Activated B cell treated with CpG ODN at 0.5 μM for 24 hours (primary cell): ENCODE measurements at regions not wholly inside any gene's neighbourhood (a gene's known extent, or its start where the extent isn't known, plus 50 kb on each side); places are given as distances from the start of the nearest gene placed in this dataset.

ENCODE experiments used
- ATAC-seq: fragments of 200-7000 bp; cut with Tn5 transposase; one replicate; pipeline ENCODE4 v1.10.0; 2021; ENCODE audit warnings: low read depth, mild to moderate bottlenecking, moderate library complexity
- CTCF ChIA-PET: fragments of 350-600 bp; sonication (Branson Sonifier 250); formaldehyde crosslinking; loops from one replicate; lab custom pipeline; 2021; ENCODE audit warnings: antibody characterized with exemption; lab: Charles Lee
- POLR2A ChIA-PET: fragments of 350-600 bp; sonication (Branson Sonifier 250); formaldehyde crosslinking; loops from one replicate; lab custom pipeline; 2021; ENCODE audit warnings: antibody characterized with exemption; lab: Charles Lee
- DNase-seq: peaks from one replicate; pipeline ENCODE4 v3.0.0; 2022
- H3K27ac Mint-ChIP-seq: one replicate; pipeline ENCODE4 v1.8.0; 2020; ENCODE audit warnings: mixed read lengths
- H3K27me3 Mint-ChIP-seq: one replicate; pipeline ENCODE4 v1.8.0; 2021; ENCODE audit warnings: mixed read lengths
- H3K36me3 Mint-ChIP-seq: one replicate; pipeline ENCODE4 v1.8.0; 2021; ENCODE audit warnings: low read depth, mixed read lengths
- H3K4me1 Mint-ChIP-seq: one replicate; pipeline ENCODE4 v1.8.0; 2021; ENCODE audit warnings: mixed read lengths
- H3K4me3 Mint-ChIP-seq: one replicate; pipeline ENCODE4 v1.8.0; 2020; ENCODE audit warnings: mild to moderate bottlenecking, mixed read lengths
- H3K9me3 Mint-ChIP-seq: one replicate; pipeline ENCODE4 v1.8.0; 2020; ENCODE audit warnings: mixed read lengths
- intact Hi-C: fragments of 100-400 bp; cut with micrococcal nuclease; formaldehyde crosslinking; loops from one replicate; pipeline ENCODE4 v1.15.1; 2024
- TF ChIP-seq, protein P1 (sequence below): fragments of 200-600 bp; IDR thresholded peaks from one replicate; pipeline ENCODE4 v1.8.0; 2022; ENCODE audit warnings: antibody characterized with exemption, mild to moderate bottlenecking

DNA sequence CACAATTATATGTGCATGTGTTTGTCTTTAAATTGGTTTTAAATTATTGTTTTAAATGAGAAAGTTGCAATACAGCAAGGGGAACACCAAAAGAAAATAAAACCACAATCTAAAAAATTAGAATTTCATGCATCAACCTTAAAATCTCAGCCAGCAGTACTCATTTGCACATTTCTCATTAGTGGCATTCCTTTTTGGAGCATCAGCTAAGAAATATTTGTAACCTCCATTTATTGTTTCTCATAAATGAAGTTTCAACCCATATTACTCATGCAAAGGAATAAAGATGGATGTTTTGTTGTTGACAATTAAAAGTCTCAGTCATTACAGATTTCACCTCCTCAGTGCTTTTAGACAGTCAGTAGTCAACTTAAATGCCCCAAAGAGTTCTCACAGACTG lies 160.1 kb downstream of the TBX15 start:
- peaks cover 7% of the 10 kb centered on the region for H3K9me3 Mint-ChIP-seq
- no peaks in the 10 kb centered on the region for H3K4me1 Mint-ChIP-seq
- CTCF ChIA-PET = no interaction called here
- DNase-seq (no peak), ATAC-seq (no peak)
- H3K4me3 Mint-ChIP-seq = no peak overlapping the region
- no peaks in the 10 kb centered on the region for H3K27me3 Mint-ChIP-seq
- POLR2A ChIA-PET = no interaction called here
- TF ChIP-seq, protein P1, sequence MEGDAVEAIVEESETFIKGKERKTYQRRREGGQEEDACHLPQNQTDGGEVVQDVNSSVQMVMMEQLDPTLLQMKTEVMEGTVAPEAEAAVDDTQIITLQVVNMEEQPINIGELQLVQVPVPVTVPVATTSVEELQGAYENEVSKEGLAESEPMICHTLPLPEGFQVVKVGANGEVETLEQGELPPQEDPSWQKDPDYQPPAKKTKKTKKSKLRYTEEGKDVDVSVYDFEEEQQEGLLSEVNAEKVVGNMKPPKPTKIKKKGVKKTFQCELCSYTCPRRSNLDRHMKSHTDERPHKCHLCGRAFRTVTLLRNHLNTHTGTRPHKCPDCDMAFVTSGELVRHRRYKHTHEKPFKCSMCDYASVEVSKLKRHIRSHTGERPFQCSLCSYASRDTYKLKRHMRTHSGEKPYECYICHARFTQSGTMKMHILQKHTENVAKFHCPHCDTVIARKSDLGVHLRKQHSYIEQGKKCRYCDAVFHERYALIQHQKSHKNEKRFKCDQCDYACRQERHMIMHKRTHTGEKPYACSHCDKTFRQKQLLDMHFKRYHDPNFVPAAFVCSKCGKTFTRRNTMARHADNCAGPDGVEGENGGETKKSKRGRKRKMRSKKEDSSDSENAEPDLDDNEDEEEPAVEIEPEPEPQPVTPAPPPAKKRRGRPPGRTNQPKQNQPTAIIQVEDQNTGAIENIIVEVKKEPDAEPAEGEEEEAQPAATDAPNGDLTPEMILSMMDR = no peak
- no peaks in the 10 kb centered on the region for H3K36me3 Mint-ChIP-seq
- intact Hi-C loops = no loop called here
- H3K27ac Mint-ChIP-seq = no peak overlapping the region

DNA sequence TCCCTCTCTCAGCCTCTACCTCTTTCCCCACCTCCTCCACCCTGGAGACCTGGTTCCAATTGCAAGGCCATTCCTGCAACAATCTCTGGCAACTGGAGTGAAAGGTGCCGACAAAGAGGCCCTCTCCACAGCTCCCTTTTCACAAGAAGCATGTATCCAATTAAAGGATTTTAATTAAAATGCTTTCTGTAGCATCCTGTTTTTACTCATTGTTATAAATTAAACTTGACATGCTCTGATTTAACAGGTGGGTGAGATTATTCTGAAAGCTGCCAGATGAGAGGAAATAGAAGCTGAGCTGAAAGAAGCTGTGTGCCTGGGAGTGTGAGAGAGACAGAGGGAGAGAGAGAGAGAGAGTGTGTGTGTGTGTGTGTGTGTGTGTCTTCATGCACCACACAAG lies 160.5 kb downstream of the TBX15 start:
- POLR2A ChIA-PET = no interaction called here

DNA sequence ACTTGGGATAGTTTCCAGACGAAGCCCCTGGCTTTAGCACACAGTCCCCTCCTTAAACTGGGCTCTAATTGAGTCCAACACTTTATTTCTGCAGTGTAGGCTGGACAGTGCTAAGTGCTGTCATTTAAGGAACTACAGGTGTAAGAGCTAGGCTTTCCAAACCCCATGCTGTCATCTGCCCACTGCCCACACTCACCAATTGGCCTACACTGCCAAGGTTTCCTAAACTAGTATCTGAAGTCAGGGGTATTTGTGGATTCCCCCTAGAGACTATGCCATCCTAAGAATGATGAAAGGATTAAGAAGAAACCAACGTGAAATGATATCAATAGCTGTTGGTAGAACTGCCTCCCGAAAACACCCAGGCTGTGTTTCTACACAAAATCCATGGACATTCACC lies 160.9 kb downstream of the TBX15 start:
- Mint-ChIP-seq H3K27ac (no peak overlapping the region), H3K9me3 (peaks cover 7% of the 10 kb centered on the region), H3K4me3 (no peak overlapping the region), H3K4me1 (no peaks in the 10 kb centered on the region), H3K36me3 (no peaks in the 10 kb centered on the region), H3K27me3 (no peaks in the 10 kb centered on the region)
- no peak for DNase-seq
- ChIA-PET POLR2A (no interaction called here), CTCF (no interaction called here)
- TF ChIP-seq, protein P1 = no peak
- no peak for ATAC-seq
- intact Hi-C loops = no loop called here

More for the DNA sequence above, 160.5 kb downstream of the TBX15 start:
- no peaks in the 10 kb centered on the region for H3K27me3 Mint-ChIP-seq
- ATAC-seq = no peak
- no peak overlapping the region for H3K4me3 Mint-ChIP-seq
- H3K9me3 Mint-ChIP-seq = peaks cover 7% of the 10 kb centered on the region
- TF ChIP-seq, protein P1 = no peak
- no peaks in the 10 kb centered on the region for H3K36me3 Mint-ChIP-seq
- no peak overlapping the region for H3K27ac Mint-ChIP-seq
- DNase-seq = no peak
- intact Hi-C loops = no loop called here
- no peaks in the 10 kb centered on the region for H3K4me1 Mint-ChIP-seq
- CTCF ChIA-PET = no interaction called here

DNA sequence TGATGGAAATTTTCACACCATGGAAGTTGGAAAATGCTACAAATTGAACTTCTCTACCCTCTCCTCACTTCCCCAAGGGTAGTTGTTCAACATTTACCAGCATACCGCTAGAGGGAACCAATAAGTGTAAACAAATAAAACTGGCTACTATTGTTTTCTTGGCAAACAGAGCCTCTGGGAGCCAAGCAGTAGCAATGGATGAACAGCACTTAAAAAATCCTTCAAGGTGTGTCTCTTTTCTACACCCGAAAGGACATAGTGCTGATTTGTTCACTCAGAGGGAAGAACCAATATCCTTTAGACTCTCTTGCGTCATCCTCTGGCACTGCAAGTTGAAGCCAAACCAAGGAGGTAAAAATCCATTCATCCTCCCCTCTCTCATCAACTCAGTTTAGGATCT lies 161.5 kb downstream of the TBX15 start:
- ATAC-seq = no peak
- TF ChIP-seq, protein P1 = no peak
- Mint-ChIP-seq H3K4me3 (no peak overlapping the region), H3K27ac (no peak overlapping the region), H3K27me3 (no peaks in the 10 kb centered on the region), H3K4me1 (no peaks in the 10 kb centered on the region), H3K36me3 (no peaks in the 10 kb centered on the region), H3K9me3 (peaks cover 7% of the 10 kb centered on the region)
- intact Hi-C loops = no loop called here
- no peak for DNase-seq
- CTCF ChIA-PET = no interaction called here
- POLR2A ChIA-PET = no interaction called here

DNA sequence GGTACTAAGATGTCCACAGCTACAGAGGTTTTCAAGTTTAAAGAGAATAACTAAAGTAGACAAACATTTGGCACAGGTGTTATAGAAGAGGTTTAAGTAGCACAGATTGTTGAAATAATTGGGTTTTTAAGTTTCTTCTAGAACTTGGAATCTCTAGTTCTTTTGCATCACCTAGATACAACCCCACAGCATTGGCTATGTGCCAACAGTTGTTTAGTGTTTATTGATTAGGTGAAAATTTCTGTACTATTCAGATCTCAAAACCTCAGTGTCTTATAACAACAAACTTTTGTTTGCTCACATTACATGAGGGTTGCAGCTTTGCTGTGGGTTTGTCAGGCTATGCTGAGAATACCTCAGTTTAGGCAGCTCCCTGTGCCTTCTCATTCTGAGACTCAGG lies 162.5 kb downstream of the TBX15 start:
- no peak for ATAC-seq
- no peaks in the 10 kb centered on the region for H3K4me1 Mint-ChIP-seq
- intact Hi-C loops = no loop called here
- peaks cover 5% of the 10 kb centered on the region for H3K9me3 Mint-ChIP-seq
- no peak overlapping the region for H3K27ac Mint-ChIP-seq
- TF ChIP-seq, protein P1 = no peak
- no peak overlapping the region for H3K4me3 Mint-ChIP-seq
- no peaks in the 10 kb centered on the region for H3K36me3 Mint-ChIP-seq
- ChIA-PET POLR2A (no interaction called here), CTCF (no interaction called here)
- H3K27me3 Mint-ChIP-seq = no peaks in the 10 kb centered on the region
- DNase-seq = no peak
